Peyer's patch (tissue), 4 donors: ENCODE measurements at regions not wholly inside any gene's neighbourhood (a gene's known extent, or its start where the extent isn't known, plus 50 kb on each side); places are given as distances from the start of the nearest gene placed in this dataset.

Experiments
- POLR2A ChIP-seq, 2 donors: fragments of 450-650 bp; IDR thresholded peaks; one replicate each; pipeline ENCODE4 v1.5.1; 2017; ENCODE audit warnings: antibody characterized with exemption in 2 of 2, mild to moderate bottlenecking in 2 of 2, moderate library complexity in 2 of 2
- TF ChIP-seq, protein P1 (sequence below), 6 experiments: fragments of 450-650 bp in 4 of 6; fragments of 200-600 bp in 2 of 6; sonication (generic) in 1 of 6; IDR thresholded peaks; one replicate each; pipeline ENCODE4 v1.5.1; 2017 to 2019; ENCODE audit warnings: antibody characterized with exemption in 6 of 6, mild to moderate bottlenecking in 3 of 6, moderate library complexity in 1 of 6

GRCh38 chr10:78217336-78217735 lies 183.7 kb downstream of the RPS24 start:
- TF ChIP-seq, protein P1, sequence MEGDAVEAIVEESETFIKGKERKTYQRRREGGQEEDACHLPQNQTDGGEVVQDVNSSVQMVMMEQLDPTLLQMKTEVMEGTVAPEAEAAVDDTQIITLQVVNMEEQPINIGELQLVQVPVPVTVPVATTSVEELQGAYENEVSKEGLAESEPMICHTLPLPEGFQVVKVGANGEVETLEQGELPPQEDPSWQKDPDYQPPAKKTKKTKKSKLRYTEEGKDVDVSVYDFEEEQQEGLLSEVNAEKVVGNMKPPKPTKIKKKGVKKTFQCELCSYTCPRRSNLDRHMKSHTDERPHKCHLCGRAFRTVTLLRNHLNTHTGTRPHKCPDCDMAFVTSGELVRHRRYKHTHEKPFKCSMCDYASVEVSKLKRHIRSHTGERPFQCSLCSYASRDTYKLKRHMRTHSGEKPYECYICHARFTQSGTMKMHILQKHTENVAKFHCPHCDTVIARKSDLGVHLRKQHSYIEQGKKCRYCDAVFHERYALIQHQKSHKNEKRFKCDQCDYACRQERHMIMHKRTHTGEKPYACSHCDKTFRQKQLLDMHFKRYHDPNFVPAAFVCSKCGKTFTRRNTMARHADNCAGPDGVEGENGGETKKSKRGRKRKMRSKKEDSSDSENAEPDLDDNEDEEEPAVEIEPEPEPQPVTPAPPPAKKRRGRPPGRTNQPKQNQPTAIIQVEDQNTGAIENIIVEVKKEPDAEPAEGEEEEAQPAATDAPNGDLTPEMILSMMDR (IDR thresholded peaks at IDR 0.05): no peak
- no peak for TF ChIP-seq POLR2A (IDR thresholded peaks at IDR 0.05)
